ENCODE measurements at regions not wholly inside any gene's neighbourhood (a gene's known extent, or its start where the extent isn't known, plus 50 kb on each side); places are given as distances from the start of the nearest gene placed in this dataset.

GRCh38 chr11:27201454-27202302, 161.1 kb downstream of the BBOX1 start (continued):
- TF ChIP-seq FOXA3 (CRISPR knock-in tag; conservative IDR thresholded peaks at IDR 0.05 in 1 of 2, IDR thresholded peaks at IDR 0.05 in 1 of 2) (0 out of 4 replicates have a peak, but pooled peaks of 1 of the 2 experiments have one; percentile 29), ZNF639 (CRISPR knock-in tag; conservative IDR thresholded peaks at IDR 0.05 in 1 of 2, IDR thresholded peaks at IDR 0.05 in 1 of 2) (0 out of 4 replicates have a peak, but pooled peaks of 1 of the 2 experiments have one; percentile 40), TAL1 (IDR thresholded peaks at IDR 0.05) (peak; percentile 88), SMARCA4 (IDR thresholded peaks at IDR 0.05) (0 out of 2 replicates have a peak, but pooled peaks have one; percentile 33), MGA (IDR thresholded peaks at IDR 0.05) (no peak), SIRT6 (IDR thresholded peaks at IDR 0.05; ENCODE audit: low read depth, low read length) (no peak), HOMEZ (CRISPR knock-in tag; IDR thresholded peaks at IDR 0.05) (no peak), MLX (CRISPR knock-in tag; conservative IDR thresholded peaks at IDR 0.05) (no peak), CHD1 (IDR thresholded peaks at IDR 0.05; ENCODE audit: low read length) (no peak), ZBTB1 (CRISPR knock-in tag; IDR thresholded peaks at IDR 0.05; ENCODE audit: borderline replicate concordance, low read depth) (no peak)

Measured in K562 (cell line).